Mesenchymal stem cell (in vitro differentiated cells and primary cell): ENCODE measurements at regions not wholly inside any gene's neighbourhood (a gene's known extent, or its start where the extent isn't known, plus 50 kb on each side); places are given as distances from the start of the nearest gene placed in this dataset.

ENCODE experiments used
- DNase-seq: peaks from one replicate; pipeline ENCODE4 v3.0.0-alpha.2; 2013
- H2AFZ ChIP-seq: one replicate; pipeline ENCODE4 v1.6.1; 2013; ENCODE audit warnings: low read depth, mild to moderate bottlenecking, control low read depth, inconsistent platforms, low read length, moderate library complexity
- H2AK5ac ChIP-seq: 2 replicates; pipeline ENCODE4 v1.6.1; 2013; ENCODE audit warnings: low read length, moderate library complexity, mild to moderate bottlenecking, inconsistent platforms; ENCODE audit not compliant: severe bottlenecking
- H2BK120ac ChIP-seq: one replicate; pipeline ENCODE4 v1.6.1; 2013; ENCODE audit warnings: low read depth, mild to moderate bottlenecking, inconsistent platforms, low read length, moderate library complexity
- H2BK12ac ChIP-seq, 2 experiments: one replicate each; pipeline ENCODE4 v1.6.1; 2013; ENCODE audit warnings: inconsistent platforms in 2 of 2, low read length in 2 of 2, mild to moderate bottlenecking in 2 of 2, moderate library complexity in 2 of 2, control low read depth in 1 of 2
- H2BK15ac ChIP-seq: one replicate; pipeline ENCODE4 v1.6.1; 2013; ENCODE audit warnings: mild to moderate bottlenecking, low read depth, inconsistent platforms; ENCODE audit not compliant: poor library complexity, severe bottlenecking
- H2BK5ac ChIP-seq: 2 replicates; pipeline ENCODE4 v1.6.1; 2013; ENCODE audit warnings: low read depth, mild to moderate bottlenecking, low read length, control low read depth, inconsistent platforms; ENCODE audit not compliant: poor library complexity, severe bottlenecking
- H3K14ac ChIP-seq, 2 experiments: one replicate each; pipeline ENCODE4 v1.6.1; 2013; ENCODE audit warnings: inconsistent platforms in 2 of 2, low read length in 2 of 2, control low read depth in 1 of 2, mild to moderate bottlenecking in 1 of 2, moderate library complexity in 1 of 2
- H3K18ac ChIP-seq, 2 experiments: one replicate each; pipeline ENCODE4 v1.6.1; 2013; ENCODE audit warnings: inconsistent platforms in 2 of 2, low read length in 2 of 2, control low read depth in 1 of 2, low read depth in 1 of 2, mild to moderate bottlenecking in 1 of 2
- H3K23ac ChIP-seq, 2 experiments: one replicate each; pipeline ENCODE4 v1.6.1; 2013; ENCODE audit warnings: inconsistent platforms in 2 of 2, low read length in 2 of 2, mild to moderate bottlenecking in 2 of 2, moderate library complexity in 2 of 2, control low read depth in 1 of 2
- H3K27ac ChIP-seq: 2 replicates; pipeline ENCODE4 v1.5.1; 2013; ENCODE audit warnings: mild to moderate bottlenecking, moderate library complexity, low read length, control low read depth, inconsistent platforms; ENCODE audit not compliant: poor library complexity, severe bottlenecking
- H3K27me3 ChIP-seq, 2 experiments: 2 replicates each; pipeline versions ENCODE4 v1.6.1 to v1.7.0; 2013; ENCODE audit warnings: low read length in 2 of 2, mild to moderate bottlenecking in 2 of 2, moderate library complexity in 2 of 2, control low read depth in 1 of 2, inconsistent platforms in 1 of 2; ENCODE audit not compliant: control insufficient read depth in 1 of 2, insufficient read depth in 1 of 2
- H3K36me3 ChIP-seq, 2 experiments: 2 replicates each; pipeline versions ENCODE4 v1.6.1 to v1.7.0; 2013; ENCODE audit warnings: low read length in 2 of 2, control low read depth in 1 of 2, inconsistent platforms in 1 of 2, low read depth in 1 of 2, mild to moderate bottlenecking in 1 of 2; ENCODE audit not compliant: insufficient read depth in 2 of 2, control insufficient read depth in 1 of 2
- H3K4ac ChIP-seq, 2 experiments: one replicate each; pipeline ENCODE4 v1.6.1; 2013; ENCODE audit warnings: inconsistent platforms in 2 of 2, low read length in 2 of 2, mild to moderate bottlenecking in 2 of 2, moderate library complexity in 2 of 2, control low read depth in 1 of 2, low read depth in 1 of 2
- H3K4me1 ChIP-seq: 2 replicates; pipeline ENCODE4 v1.6.1; 2013; ENCODE audit warnings: low read depth, low read length, control low read depth; ENCODE audit not compliant: control insufficient read depth, insufficient read depth
- H3K4me2 ChIP-seq: 2 replicates; pipeline ENCODE4 v1.6.1; 2013; ENCODE audit warnings: low read length, mild to moderate bottlenecking, inconsistent platforms; ENCODE audit not compliant: poor library complexity, severe bottlenecking
- H3K4me3 ChIP-seq, 2 experiments: 2 replicates each; pipeline versions ENCODE4 v1.5.1 to v1.7.0; 2013; ENCODE audit warnings: low read length in 2 of 2, mild to moderate bottlenecking in 2 of 2, control low read depth in 1 of 2, low read depth in 1 of 2; ENCODE audit not compliant: insufficient read depth in 1 of 2
- H3K79me1 ChIP-seq: replicated peaks from 2 replicates; pipeline ENCODE4 v1.6.1; 2013; ENCODE audit warnings: mild to moderate bottlenecking, control low read depth, low read length, inconsistent platforms; ENCODE audit not compliant: poor library complexity, severe bottlenecking
- H3K9ac ChIP-seq: 2 replicates; pipeline ENCODE4 v1.7.0; 2013; ENCODE audit warnings: mild to moderate bottlenecking, low read length, moderate library complexity
- H3K9me3 ChIP-seq: 2 replicates; pipeline ENCODE4 v1.7.0; 2013; ENCODE audit warnings: mild to moderate bottlenecking, low read length; ENCODE audit not compliant: control insufficient read depth
- H4K8ac ChIP-seq: one replicate; pipeline ENCODE4 v1.6.1; 2013; ENCODE audit warnings: inconsistent platforms, mild to moderate bottlenecking, low read length, moderate library complexity
- H4K91ac ChIP-seq: one replicate; pipeline ENCODE4 v1.6.1; 2013; ENCODE audit warnings: mild to moderate bottlenecking, low read length, inconsistent platforms
- WGBS: methylation state at CpG from one replicate; pipeline ENCODE4 v1.1.7; 2013; ENCODE audit warnings: mixed read lengths; 5-methylcytosine and 5-hydroxymethylcytosine counted together

DNA sequence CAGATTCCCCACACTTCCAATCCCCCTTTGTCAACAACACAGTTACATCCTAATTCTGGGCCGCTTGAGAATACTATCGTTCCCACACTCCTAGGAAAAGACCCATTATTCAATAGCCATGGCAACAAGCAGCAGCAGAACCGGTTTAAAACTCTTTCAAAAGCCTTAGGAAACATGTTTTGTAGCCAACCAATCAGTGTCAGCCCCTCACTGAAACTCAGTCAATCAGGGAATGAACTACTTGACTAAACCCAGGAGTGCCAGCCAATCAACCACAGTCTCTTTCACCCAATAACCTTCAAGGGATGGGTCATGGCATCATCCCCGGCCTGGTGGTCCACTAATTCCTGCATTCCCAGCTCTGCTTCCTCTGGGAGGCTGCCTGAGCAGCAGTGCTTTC, 204.8 kb upstream of the HS6ST1 start:
- Histone ChIP-seq H2AFZ (no peak overlapping the region), H2BK12ac (no peak overlapping the region), H2BK120ac (no peak overlapping the region), H3K36me3 (no peaks in the 10 kb centered on the region), H3K14ac (no peak overlapping the region), H3K4me1 (peaks cover 21% of the 10 kb centered on the region), H3K4me3 (no peak overlapping the region), H3K79me1 (no peaks in the 10 kb centered on the region), H3K4ac (no peak overlapping the region), H4K91ac (no peak overlapping the region), H3K18ac (no peak overlapping the region), H3K27me3 (no peaks in the 10 kb centered on the region), H3K4me2 (no peak overlapping the region), H3K9me3 (peaks cover 9% of the 10 kb centered on the region), H2AK5ac (no peak overlapping the region), H3K23ac (no peak overlapping the region), H2BK5ac (no peak overlapping the region), H4K8ac (no peak overlapping the region), H2BK15ac (no peak overlapping the region), H3K27ac (no peak overlapping the region), H3K9ac (no peak overlapping the region)
- DNase-seq: no peak
- 80% methylated on average over 3 of the region's 4 CpGs for WGBS

DNA sequence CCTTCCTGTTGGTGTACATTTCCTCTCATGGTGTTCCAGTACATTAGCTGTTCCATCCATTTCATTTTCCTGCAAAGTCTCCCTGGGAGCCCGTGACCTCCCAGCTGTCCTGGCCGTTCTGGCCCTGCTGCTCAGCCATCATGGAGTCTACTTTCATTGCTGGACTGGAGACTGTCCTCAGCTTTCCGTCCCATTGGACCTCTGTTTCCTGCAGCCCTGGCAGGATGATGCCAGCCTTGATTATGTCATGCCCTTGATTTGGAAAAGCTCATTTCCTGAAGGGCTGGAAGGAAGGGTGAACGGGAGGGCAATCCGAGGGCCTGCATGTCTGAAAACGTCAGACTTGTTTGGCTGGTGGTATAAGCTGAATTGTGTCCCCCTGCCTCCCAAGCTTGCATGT, 205.5 kb upstream of the HS6ST1 start:
- no peak overlapping the region for H4K91ac ChIP-seq
- H3K4me3 ChIP-seq: no peak overlapping the region
- no peak overlapping the region for H3K4me2 ChIP-seq
- H2BK5ac ChIP-seq: no peak overlapping the region
- no peak overlapping the region for H3K18ac ChIP-seq
- no peak overlapping the region for H2AFZ ChIP-seq
- H3K9me3 ChIP-seq: peaks cover 9% of the 10 kb centered on the region
- H2AK5ac ChIP-seq: no peak overlapping the region
- H3K27me3 ChIP-seq: no peaks in the 10 kb centered on the region
- H3K4ac ChIP-seq: no peak overlapping the region
- H3K4me1 ChIP-seq: peaks cover 21% of the 10 kb centered on the region
- no peak for DNase-seq
- WGBS: 91% methylated on average over 6 of the region's 6 CpGs
- no peaks in the 10 kb centered on the region for H3K79me1 ChIP-seq
- H3K36me3 ChIP-seq: no peaks in the 10 kb centered on the region
- no peak overlapping the region for H3K14ac ChIP-seq
- no peak overlapping the region for H4K8ac ChIP-seq
- H3K23ac ChIP-seq: no peak overlapping the region
- H3K27ac ChIP-seq: no peak overlapping the region
- no peak overlapping the region for H2BK120ac ChIP-seq
- no peak overlapping the region for H3K9ac ChIP-seq
- no peak overlapping the region for H2BK12ac ChIP-seq
- H2BK15ac ChIP-seq: no peak overlapping the region

DNA sequence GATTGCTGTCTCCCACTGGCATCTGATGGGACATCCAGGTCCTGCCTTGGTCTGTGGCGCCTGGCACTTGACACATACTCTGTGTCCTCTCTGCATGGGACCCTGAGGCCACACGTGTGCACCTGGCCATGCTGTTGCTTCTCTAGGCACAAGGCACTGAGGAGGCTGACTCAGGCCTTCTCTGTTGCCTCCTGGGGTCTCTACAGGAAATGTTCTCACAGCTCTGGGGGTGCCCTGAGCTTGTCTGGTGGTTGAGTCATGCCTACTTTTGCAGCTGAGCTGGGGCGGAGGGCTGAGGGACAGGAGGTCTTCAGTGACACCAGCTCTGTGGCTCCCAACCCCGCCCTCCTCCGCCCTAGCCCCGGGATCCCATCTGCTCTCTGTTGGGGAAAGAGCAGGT, 207.0 kb upstream of the HS6ST1 start:
- H3K36me3 ChIP-seq: no peaks in the 10 kb centered on the region
- H3K23ac ChIP-seq: no peak overlapping the region
- H4K91ac ChIP-seq: no peak overlapping the region
- no peak for DNase-seq
- 78% methylated on average over 6 of the region's 6 CpGs for WGBS
- H2BK120ac ChIP-seq: no peak overlapping the region
- H3K79me1 ChIP-seq: no peaks in the 10 kb centered on the region
- peaks cover 9% of the 10 kb centered on the region for H3K9me3 ChIP-seq
- no peak overlapping the region for H2AK5ac ChIP-seq
- no peak overlapping the region for H3K9ac ChIP-seq
- H3K4ac ChIP-seq: no peak overlapping the region
- H2BK15ac ChIP-seq: no peak overlapping the region
- H3K14ac ChIP-seq: peak overlapping the region in 1 of 2 experiments; percentile 91
- H3K27ac ChIP-seq: no peak overlapping the region
- peak overlapping the region in 1 of 2 experiments; percentile 15 for H3K18ac ChIP-seq
- no peaks in the 10 kb centered on the region for H3K27me3 ChIP-seq
- H2BK5ac ChIP-seq: no peak overlapping the region
- no peak overlapping the region for H4K8ac ChIP-seq
- no peak overlapping the region for H3K4me2 ChIP-seq
- H2BK12ac ChIP-seq: no peak overlapping the region
- no peak overlapping the region for H2AFZ ChIP-seq
- H3K4me3 ChIP-seq: no peak overlapping the region
- H3K4me1 ChIP-seq: peaks cover 23% of the 10 kb centered on the region

- H3K4ac ChIP-seq: no peak overlapping the region
- H3K79me1 ChIP-seq: no peaks in the 10 kb centered on the region
- peaks cover 23% of the 10 kb centered on the region for H3K4me1 ChIP-seq
- H2AFZ ChIP-seq: no peak overlapping the region
- H3K18ac ChIP-seq: no peak overlapping the region
- no peak overlapping the region for H4K8ac ChIP-seq
- H3K14ac ChIP-seq: no peak overlapping the region
- DNase-seq: no peak
- H2BK120ac ChIP-seq: no peak overlapping the region
- H3K36me3 ChIP-seq: no peaks in the 10 kb centered on the region
- no peak overlapping the region for H2BK15ac ChIP-seq
- no peak overlapping the region for H3K4me2 ChIP-seq
- WGBS: 92% methylated on average over 14 of the region's 14 CpGs
- H2AK5ac ChIP-seq: no peak overlapping the region
- no peak overlapping the region for H2BK5ac ChIP-seq
- H4K91ac ChIP-seq: no peak overlapping the region
- no peak overlapping the region for H2BK12ac ChIP-seq
- no peak overlapping the region for H3K4me3 ChIP-seq
- H3K9ac ChIP-seq: no peak overlapping the region
- H3K27me3 ChIP-seq: no peaks in the 10 kb centered on the region
- no peak overlapping the region for H3K23ac ChIP-seq
- H3K27ac ChIP-seq: no peak overlapping the region
- peaks cover 9% of the 10 kb centered on the region for H3K9me3 ChIP-seq
Measured at GRCh38 chr2:128526455-128526976, 207.8 kb upstream of the HS6ST1 start.
